ENCODE measurements at regions not wholly inside any gene's neighbourhood (a gene's known extent, or its start where the extent isn't known, plus 50 kb on each side); places are given as distances from the start of the nearest gene placed in this dataset.

- Mint-ChIP-seq H3K36me3 (no peaks in the 10 kb centered on the region), H3K4me3 (no peak overlapping the region), H3K4me1 (peaks cover 5% of the 10 kb centered on the region; the same call in 1 of the 2 replicates), H3K27ac (no peak overlapping the region), H3K9me3 (no peaks in the 10 kb centered on the region), H3K27me3 (ENCODE audit: low read depth) (no peaks in the 10 kb centered on the region)
- ATAC-seq = no peak
- TF ChIP-seq ZNF512 (CRISPR knock-in tag; IDR thresholded peaks at IDR 0.05; ENCODE audit: borderline replicate concordance) (peak; percentile 93), FOXJ3 (CRISPR knock-in tag; IDR thresholded peaks at IDR 0.05; ENCODE audit: borderline replicate concordance) (no peak), RORB (CRISPR knock-in tag; IDR thresholded peaks at IDR 0.05) (no peak), AFF4 (CRISPR knock-in tag; IDR thresholded peaks at IDR 0.05; ENCODE audit: borderline replicate concordance) (no peak)
- DNase-seq (ENCODE audit: low spot score) = no peak
- CTCF ChIA-PET = no interaction called here
- POLR2A ChIA-PET = no interaction called here
These were observed 165.2 kb downstream of the TMEM38B start for GRCh38 chr9:105859428-105860091.

GRCh38 chr9:105860516-105860915, 166.2 kb downstream of the TMEM38B start:
- TF ChIP-seq USF1 (CRISPR knock-in tag; IDR thresholded peaks at IDR 0.05) (no peak), FOXK1 (CRISPR knock-in tag; IDR thresholded peaks at IDR 0.05) (no peak), GRHL2 (CRISPR knock-in tag; IDR thresholded peaks at IDR 0.05; ENCODE audit: insufficient replicate concordance, severe bottlenecking) (no peak), ZNF263 (CRISPR knock-in tag; IDR thresholded peaks at IDR 0.05; ENCODE audit: low read depth) (no peak), SMAD3 (CRISPR knock-in tag; IDR thresholded peaks at IDR 0.05; ENCODE audit: borderline replicate concordance) (no peak), STAT6 (CRISPR knock-in tag; conservative IDR thresholded peaks at IDR 0.05; ENCODE audit: low read depth) (no peak), ZNF219 (CRISPR knock-in tag; IDR thresholded peaks at IDR 0.05; ENCODE audit: borderline replicate concordance) (no peak), ATF3 (CRISPR knock-in tag; conservative IDR thresholded peaks at IDR 0.05) (no peak), CDX4 (CRISPR knock-in tag; IDR thresholded peaks at IDR 0.05; ENCODE audit: borderline replicate concordance) (no peak), NR2C2 (CRISPR knock-in tag; IDR thresholded peaks at IDR 0.05) (no peak), ATF6 (CRISPR knock-in tag; IDR thresholded peaks at IDR 0.05) (no peak), TEAD4 (CRISPR knock-in tag; IDR thresholded peaks at IDR 0.05) (no peak), E2F5 (CRISPR knock-in tag; IDR thresholded peaks at IDR 0.05) (no peak)
- Mint-ChIP-seq H3K9me3 (no peaks in the 10 kb centered on the region), H3K4me1 (peaks cover 5% of the 10 kb centered on the region; the same call in 1 of the 2 replicates), H3K27ac (no peak overlapping the region), H3K4me3 (no peak overlapping the region), H3K36me3 (no peaks in the 10 kb centered on the region), H3K27me3 (ENCODE audit: low read depth) (no peaks in the 10 kb centered on the region)
- DNase-seq (ENCODE audit: low spot score) (no peak), ATAC-seq (no peak)
- CTCF ChIA-PET = interaction anchor here (1.3 kb wide), 1 partner anchor 21 kb away, joined by 3 read pairs; no protein-coding TSS in a partner anchor
- POLR2A ChIA-PET = no interaction called here

All from WTC11 (cell line).